Loucy (cell line): ENCODE measurements at regions not wholly inside any gene's neighbourhood (a gene's known extent, or its start where the extent isn't known, plus 50 kb on each side); places are given as distances from the start of the nearest gene placed in this dataset.

ENCODE experiments used
- EZH2phosphoT487 ChIP-seq: fragments of 200-600 bp; IDR thresholded peaks from 2 replicates; pipeline ENCODE4 v1.6.1; 2018; ENCODE audit warnings: antibody characterized with exemption, mild to moderate bottlenecking, moderate library complexity, borderline replicate concordance
- TF ChIP-seq, protein P1 (sequence below): fragments of 200-600 bp; sonication (generic); conservative IDR thresholded peaks from 2 replicates; pipeline ENCODE4 v1.5.1; 2014; ENCODE audit warnings: mild to moderate bottlenecking, antibody characterized with exemption, low read length

DNA sequence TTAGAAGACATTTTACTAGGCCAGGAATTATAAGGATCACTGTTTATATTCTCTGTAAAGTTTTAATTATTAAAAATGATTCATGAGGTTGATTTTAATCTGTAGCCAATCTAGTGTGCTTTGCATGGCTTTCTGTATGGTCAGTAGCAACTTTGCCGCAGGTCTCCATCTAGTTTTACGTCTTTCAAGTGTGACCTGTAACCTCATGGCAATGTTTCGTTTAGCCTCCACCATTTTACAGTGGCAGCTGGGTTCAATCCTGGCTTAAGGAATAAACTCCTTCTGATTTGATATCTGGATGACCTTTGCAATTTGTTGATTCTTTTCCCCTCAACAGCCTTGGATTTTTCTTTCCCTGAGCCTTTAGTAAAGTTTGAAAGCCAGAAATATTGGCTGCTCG lies 434.5 kb upstream of the CDH9 start:
- TF ChIP-seq, protein P1, sequence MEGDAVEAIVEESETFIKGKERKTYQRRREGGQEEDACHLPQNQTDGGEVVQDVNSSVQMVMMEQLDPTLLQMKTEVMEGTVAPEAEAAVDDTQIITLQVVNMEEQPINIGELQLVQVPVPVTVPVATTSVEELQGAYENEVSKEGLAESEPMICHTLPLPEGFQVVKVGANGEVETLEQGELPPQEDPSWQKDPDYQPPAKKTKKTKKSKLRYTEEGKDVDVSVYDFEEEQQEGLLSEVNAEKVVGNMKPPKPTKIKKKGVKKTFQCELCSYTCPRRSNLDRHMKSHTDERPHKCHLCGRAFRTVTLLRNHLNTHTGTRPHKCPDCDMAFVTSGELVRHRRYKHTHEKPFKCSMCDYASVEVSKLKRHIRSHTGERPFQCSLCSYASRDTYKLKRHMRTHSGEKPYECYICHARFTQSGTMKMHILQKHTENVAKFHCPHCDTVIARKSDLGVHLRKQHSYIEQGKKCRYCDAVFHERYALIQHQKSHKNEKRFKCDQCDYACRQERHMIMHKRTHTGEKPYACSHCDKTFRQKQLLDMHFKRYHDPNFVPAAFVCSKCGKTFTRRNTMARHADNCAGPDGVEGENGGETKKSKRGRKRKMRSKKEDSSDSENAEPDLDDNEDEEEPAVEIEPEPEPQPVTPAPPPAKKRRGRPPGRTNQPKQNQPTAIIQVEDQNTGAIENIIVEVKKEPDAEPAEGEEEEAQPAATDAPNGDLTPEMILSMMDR, result no peak
- TF ChIP-seq EZH2phosphoT487, result no peak
